ENCODE measurements at regions not wholly inside any gene's neighbourhood (a gene's known extent, or its start where the extent isn't known, plus 50 kb on each side); places are given as distances from the start of the nearest gene placed in this dataset.

DNA sequence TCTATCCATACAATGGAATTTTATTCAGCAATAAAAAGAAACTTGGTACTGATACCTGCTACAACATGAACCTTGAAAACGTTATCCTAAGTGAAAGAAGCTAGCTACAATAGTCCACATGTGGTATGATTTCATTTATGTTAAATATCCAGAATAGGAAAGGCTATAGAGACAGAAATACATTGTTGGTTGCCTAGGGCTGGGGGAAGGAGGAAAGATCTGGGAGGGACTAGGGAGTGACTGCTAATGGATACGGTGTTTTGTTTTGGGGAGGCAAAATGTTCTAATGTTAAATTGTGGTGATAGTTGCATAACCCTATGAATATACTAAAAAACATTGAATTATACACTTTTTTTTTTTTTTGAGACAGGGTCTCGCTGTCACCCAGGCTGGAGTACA lies 141.1 kb upstream of the ARX start:
- no peak for DNase-seq (ENCODE audit: low spot score in 2 of 2)
- no peak overlapping the region for H3K4me3 ChIP-seq
- intact Hi-C loops (cut with DNase I) = no loop called here
- H3K9me3 ChIP-seq = no peaks in the 10 kb centered on the region
- H3K4me1 ChIP-seq = no peaks in the 10 kb centered on the region
- no peaks in the 10 kb centered on the region for H3K27me3 ChIP-seq
- no peak overlapping the region for H3K27ac ChIP-seq
- TF ChIP-seq, protein P1, sequence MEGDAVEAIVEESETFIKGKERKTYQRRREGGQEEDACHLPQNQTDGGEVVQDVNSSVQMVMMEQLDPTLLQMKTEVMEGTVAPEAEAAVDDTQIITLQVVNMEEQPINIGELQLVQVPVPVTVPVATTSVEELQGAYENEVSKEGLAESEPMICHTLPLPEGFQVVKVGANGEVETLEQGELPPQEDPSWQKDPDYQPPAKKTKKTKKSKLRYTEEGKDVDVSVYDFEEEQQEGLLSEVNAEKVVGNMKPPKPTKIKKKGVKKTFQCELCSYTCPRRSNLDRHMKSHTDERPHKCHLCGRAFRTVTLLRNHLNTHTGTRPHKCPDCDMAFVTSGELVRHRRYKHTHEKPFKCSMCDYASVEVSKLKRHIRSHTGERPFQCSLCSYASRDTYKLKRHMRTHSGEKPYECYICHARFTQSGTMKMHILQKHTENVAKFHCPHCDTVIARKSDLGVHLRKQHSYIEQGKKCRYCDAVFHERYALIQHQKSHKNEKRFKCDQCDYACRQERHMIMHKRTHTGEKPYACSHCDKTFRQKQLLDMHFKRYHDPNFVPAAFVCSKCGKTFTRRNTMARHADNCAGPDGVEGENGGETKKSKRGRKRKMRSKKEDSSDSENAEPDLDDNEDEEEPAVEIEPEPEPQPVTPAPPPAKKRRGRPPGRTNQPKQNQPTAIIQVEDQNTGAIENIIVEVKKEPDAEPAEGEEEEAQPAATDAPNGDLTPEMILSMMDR (IDR thresholded peaks at IDR 0.05) = no peak
- H3K36me3 ChIP-seq = no peaks in the 10 kb centered on the region

GRCh38 chrX:25156323-25156722 lies 140.6 kb upstream of the ARX start:
- no peak overlapping the region for H3K4me3 ChIP-seq
- TF ChIP-seq, protein P1 (IDR thresholded peaks at IDR 0.05) = no peak
- H3K27me3 ChIP-seq = no peaks in the 10 kb centered on the region
- H3K36me3 ChIP-seq = no peaks in the 10 kb centered on the region
- H3K4me1 ChIP-seq = no peaks in the 10 kb centered on the region
- H3K9me3 ChIP-seq = no peaks in the 10 kb centered on the region
- DNase-seq (ENCODE audit: low spot score in 2 of 2) = no peak
- H3K27ac ChIP-seq = no peak overlapping the region
- intact Hi-C loops (cut with DNase I) = no loop called here

DNA sequence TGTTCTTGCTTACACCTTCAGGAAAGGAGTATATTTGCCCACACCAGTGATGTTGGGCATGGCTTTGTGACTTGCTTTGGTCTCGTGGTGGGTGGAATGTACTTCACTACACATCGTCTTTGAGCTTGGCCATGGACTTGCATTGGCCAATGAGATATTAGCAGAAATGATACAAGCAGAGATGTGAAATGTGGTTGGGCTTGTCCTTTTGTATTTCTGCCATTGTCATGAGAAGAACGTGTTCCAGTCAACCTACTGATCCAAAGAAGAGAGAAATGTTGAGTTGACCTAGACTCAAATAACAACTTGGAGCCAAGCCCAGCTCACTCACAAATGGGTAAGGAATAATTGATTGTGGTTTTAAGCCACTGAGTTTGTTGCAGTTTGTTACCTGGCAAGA lies 138.4 kb upstream of the ARX start:
- DNase-seq (ENCODE audit: low spot score in 2 of 2) = no peak
- H3K4me1 ChIP-seq = no peaks in the 10 kb centered on the region
- no peak overlapping the region for H3K27ac ChIP-seq
- no peak overlapping the region for H3K4me3 ChIP-seq
- no peaks in the 10 kb centered on the region for H3K36me3 ChIP-seq
- intact Hi-C loops (cut with DNase I) = no loop called here
- no peaks in the 10 kb centered on the region for H3K27me3 ChIP-seq
- TF ChIP-seq, protein P1 (IDR thresholded peaks at IDR 0.05) = no peak
- no peaks in the 10 kb centered on the region for H3K9me3 ChIP-seq

- intact Hi-C loops (cut with DNase I) = no loop called here
- TF ChIP-seq, protein P1 (IDR thresholded peaks at IDR 0.05) = no peak
Measured at GRCh38 chrX:25151749-25152148, 136.0 kb upstream of the ARX start.

GRCh38 chrX:25144043-25144940 lies 128.5 kb upstream of the ARX start:
- H3K27me3 ChIP-seq = no peaks in the 10 kb centered on the region
- no peaks in the 10 kb centered on the region for H3K36me3 ChIP-seq
- no peaks in the 10 kb centered on the region for H3K4me1 ChIP-seq
- peak in 1 of 2 donors; percentile 73 for DNase-seq (ENCODE audit: low spot score in 2 of 2)
- TF ChIP-seq, protein P1 (IDR thresholded peaks at IDR 0.05) = peak; percentile 33 to 74 (median 52)
- intact Hi-C loops (cut with DNase I) = loop anchor here (2.0 to 10.0 kb wide), 4 partner anchors 305 to 1059 kb away; no protein-coding TSS in a partner anchor
- H3K27ac ChIP-seq = no peak overlapping the region
- H3K4me3 ChIP-seq = peak overlapping the region; percentile 16 to 23
- no peaks in the 10 kb centered on the region for H3K9me3 ChIP-seq

More at GRCh38 chrX:25151749-25152148, 136.0 kb upstream of the ARX start:
- Histone ChIP-seq H3K4me1 (no peaks in the 10 kb centered on the region), H3K27ac (no peak overlapping the region), H3K9me3 (no peaks in the 10 kb centered on the region), H3K36me3 (no peaks in the 10 kb centered on the region), H3K27me3 (no peaks in the 10 kb centered on the region), H3K4me3 (no peak overlapping the region)
- no peak for DNase-seq (ENCODE audit: low spot score in 2 of 2)

Measured in ascending aorta (tissue), 2 donors.